HG03460 (cell line): ENCODE measurements at regions not wholly inside any gene's neighbourhood (a gene's known extent, or its start where the extent isn't known, plus 50 kb on each side); places are given as distances from the start of the nearest gene placed in this dataset.
"Not testable (repeated sequence)": the region's sequence is repeated elsewhere in the genome, so short reads cannot be mapped to it uniquely, and the experiment has no call there.

Experiments used
- ATAC-seq: cut with Tn5 transposase; IDR thresholded peaks from one replicate; pipeline ENCODE4 v1.9.1; 2021; ENCODE audit not compliant: unreplicated experiment

GRCh38 chr14:106480287-106480686 lies 953.9 kb downstream of the TMEM121 start:
- not testable (repeated sequence) for ATAC-seq

DNA sequence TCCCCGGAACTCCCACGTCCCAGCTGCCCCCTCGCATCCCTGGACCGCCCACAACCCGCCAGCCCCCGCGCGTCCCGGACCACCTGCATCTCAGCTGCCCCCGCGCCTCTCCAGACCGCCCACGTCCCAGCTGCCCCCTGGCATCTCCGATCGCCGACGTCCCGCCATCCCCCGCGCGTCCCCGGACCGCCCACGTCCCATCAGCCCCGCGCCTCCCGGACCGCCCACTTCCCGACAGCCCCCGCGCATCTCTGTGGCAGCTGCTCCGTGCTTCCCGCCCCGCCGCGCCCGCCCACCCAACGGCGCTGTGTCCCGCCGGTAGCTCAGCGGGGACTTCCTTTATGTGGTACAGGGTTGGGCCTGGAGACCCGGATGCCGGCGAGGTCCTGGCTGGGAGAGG lies 955.8 kb downstream of the TMEM121 start:
- not testable (repeated sequence) for ATAC-seq

DNA sequence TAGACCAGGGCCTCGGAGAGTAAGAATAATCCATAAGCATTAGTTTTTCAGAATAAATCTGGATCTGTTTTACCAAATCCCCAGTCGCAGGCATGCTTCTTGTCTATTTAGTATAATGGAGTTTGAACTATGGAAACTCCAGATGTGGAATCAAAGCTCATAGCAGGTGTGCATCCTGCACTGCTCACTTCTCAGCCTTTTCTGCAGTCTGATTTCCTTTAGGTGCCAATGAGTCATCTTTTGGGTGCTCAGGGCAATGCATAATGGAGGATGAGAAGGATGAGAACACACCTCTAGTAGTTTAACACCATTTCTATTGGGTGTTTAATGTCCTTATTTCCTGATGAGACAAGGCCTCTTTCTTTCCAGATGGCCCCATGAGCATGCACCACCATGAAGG lies 961.2 kb downstream of the TMEM121 start:
- ATAC-seq, result no peak

DNA sequence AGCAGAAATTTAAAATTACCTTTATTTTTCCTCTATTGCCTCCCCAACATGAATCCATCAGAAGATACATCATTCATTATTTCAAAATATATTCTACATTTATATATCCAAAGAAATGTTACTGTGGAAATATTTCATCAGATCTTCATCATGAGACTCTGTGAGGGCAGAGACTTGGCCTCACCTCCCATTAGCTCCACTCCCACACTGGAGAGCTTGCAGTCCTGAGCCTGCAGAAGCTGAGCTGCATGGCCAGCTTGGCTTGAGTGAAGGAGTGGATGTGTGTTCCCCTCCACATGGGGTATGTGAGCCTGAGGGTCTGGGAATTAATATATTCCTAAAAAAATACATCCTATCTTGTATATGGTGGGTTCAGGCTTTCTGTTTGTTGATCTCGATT lies 961.9 kb downstream of the TMEM121 start:
- ATAC-seq, result no peak

- no peak for ATAC-seq
Measured at GRCh38 chr14:106489112-106489881, 962.9 kb downstream of the TMEM121 start.

DNA sequence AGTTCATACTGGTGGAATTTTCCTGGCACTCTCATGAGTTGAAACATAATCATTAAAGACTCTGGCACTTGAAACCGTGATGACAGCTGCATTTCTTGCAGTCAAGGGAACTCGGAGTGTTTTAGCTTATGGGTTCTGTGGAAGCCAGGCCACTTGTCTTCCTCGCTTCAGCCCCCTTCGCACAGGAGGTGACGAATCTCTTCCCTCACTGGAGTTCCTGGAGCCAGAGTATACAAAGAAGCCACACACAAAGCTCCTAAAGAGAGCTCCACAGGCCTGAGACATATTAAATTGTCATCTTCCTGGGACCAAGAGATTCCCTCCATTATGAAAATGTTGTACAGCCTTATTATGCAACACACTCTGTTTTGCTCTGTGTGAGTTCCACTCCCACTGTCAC lies 964.1 kb downstream of the TMEM121 start:
- no peak for ATAC-seq

- ATAC-seq, result no peak
Measured at GRCh38 chr14:106491851-106492250, 965.5 kb downstream of the TMEM121 start.

GRCh38 chr14:106493962-106494823 lies 967.8 kb downstream of the TMEM121 start:
- no peak for ATAC-seq

- no peak for ATAC-seq
Measured at GRCh38 chr14:106500571-106500970, 974.2 kb downstream of the TMEM121 start.

- ATAC-seq, result no peak
Measured at GRCh38 chr14:106501898-106502297, 975.5 kb downstream of the TMEM121 start.

GRCh38 chr14:106505366-106505765 lies 979.0 kb downstream of the TMEM121 start:
- ATAC-seq, result no peak

DNA sequence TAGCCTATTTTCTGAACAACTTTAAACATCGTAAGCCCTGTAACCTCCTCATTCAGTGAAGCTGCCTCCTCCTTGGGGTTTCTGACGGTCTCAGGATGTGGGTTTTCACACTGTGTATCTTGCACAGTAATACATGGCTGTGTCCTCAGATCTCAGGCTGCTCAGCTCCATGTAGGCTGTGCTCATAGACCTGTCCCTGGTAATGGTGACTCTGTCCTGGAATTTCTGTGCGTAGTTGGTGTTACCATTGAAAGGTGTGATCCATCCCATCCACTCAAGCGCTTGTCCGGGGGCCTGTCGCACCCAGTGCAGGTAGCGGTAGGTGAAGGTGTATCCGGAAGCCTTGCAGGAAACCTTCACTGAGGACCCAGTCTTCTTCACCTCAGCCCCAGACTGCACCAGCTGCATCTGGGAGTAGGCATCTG lies 980.5 kb downstream of the TMEM121 start:
- no peak for ATAC-seq

DNA sequence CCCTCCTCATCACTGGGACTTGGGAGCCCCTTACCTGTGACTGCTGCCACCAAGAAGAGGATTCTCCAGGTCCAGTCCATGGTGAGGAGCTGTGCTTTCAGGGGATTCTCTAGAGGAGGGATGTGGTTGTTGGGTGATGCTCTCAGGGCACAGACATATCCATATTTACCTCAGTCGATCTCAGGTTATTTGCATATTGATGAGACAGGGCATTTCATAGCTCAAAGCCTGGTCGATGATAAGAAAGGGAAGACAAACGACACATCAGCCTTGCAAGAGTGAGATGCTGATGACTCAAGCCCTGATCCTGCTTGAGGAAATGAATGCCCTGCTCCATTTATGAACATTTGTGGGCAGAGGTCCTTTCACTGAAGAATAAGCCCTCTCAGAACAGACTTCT lies 981.0 kb downstream of the TMEM121 start:
- no peak for ATAC-seq

DNA sequence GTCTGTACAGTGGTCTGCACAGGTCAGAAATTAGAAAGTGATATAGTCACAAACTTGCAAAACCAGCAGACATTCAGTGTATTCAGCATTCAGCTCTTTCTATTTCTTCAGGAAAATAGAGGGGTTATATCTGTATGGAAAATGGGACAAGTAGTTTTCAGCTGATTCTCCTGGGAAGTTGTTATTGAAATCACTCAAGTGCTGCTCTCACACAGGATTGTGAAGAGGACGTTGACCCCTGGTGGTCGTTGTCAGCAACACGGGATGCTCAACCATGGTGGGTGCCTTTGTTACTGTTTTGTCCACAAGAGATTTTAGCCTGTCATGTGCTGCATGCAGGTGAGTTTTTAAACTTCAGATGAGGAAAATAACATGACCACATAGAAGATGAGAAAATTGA lies 981.8 kb downstream of the TMEM121 start:
- ATAC-seq, result no peak

DNA sequence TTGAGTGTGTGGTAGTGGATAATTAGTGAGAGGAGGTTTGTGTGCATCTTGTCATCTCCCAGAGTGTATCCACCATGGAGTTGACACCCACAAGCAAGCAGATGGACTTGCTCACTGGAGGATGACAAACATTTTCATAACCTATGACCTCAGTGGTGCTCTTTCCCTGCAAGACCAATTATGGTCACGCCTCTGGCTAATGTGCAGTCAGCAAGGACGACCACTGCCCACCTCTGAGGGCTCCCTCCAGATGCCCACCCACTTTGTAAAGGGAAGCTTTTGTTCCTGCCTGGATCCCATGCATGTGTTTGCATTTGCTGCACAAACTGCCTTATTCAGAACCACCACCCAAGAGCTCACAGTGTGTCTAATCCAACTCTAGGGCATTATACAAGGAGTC lies 982.8 kb downstream of the TMEM121 start:
- ATAC-seq, result no peak

DNA sequence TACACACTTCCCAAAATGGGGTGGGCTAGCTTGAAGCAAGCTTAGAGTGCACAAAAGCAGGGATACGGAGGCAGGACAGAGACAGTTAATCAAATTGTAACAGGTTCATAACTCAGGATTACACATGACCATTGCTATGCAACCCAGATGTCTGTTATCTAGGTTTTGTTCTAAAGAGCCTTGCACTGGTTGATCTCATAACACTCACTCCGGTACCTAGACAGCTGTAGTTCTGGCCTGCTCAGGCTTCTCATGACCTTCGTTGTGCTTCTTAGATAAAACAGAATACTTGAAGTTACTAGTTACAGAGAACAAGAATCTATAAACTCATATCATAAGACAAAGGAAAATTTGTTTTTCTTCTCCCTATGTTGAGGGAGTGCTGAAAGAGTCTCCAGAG lies 983.4 kb downstream of the TMEM121 start:
- ATAC-seq, result no peak

DNA sequence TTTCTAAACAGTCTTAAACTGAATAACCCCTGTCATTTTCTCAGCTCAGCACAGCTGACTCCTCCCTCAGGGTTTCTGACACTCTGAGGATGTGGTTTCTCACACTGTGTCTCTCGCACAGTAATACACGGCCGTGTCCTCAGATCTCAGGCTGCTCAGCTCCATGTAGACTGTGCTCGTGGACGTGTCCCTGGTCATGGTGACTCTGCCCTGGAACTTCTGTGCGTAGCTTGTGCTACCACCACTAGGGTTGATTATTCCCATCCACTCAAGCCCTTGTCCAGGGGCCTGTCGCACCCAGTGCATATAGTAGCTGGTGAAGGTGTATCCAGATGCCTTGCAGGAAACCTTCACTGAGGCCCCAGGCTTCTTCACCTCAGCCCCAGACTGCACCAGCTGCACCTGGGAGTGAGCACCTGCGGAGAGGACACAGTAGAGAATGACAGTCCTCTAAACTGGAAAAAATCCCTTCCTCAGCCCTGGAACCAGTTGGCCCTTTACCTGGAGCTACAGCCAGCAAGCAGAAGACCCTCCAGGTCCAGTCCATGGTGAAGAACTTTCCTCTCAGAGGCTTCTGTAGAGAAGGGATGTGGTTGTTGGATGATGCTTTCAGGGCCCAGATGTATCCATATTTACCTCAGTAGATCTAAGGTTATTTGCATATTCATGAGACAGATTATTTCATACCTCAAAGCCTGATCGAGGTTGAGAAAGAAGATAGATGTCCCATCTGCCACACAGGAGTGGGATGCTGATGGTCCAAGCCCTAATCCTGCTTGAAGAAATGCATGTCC lies 984.8 kb downstream of the TMEM121 start:
- ATAC-seq, result no peak

DNA sequence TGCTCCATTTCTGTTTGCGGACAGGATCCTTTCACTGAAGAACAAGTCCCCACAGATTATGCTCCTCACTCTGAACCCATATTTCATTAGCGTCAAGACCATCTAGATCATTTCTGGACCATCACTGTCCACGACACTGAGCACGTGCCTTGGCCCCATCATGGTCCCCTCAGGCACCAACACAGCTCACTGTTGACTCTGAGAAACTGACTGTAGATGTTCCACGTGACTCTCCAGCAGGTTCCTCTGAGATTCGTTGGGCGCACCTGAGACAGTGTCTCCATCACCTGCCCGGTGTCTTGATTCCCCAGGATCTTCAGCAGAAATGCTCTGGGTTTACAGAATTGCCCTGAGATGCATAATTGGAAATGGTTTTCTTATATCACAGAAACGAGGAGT lies 985.4 kb downstream of the TMEM121 start:
- no peak for ATAC-seq

GRCh38 chr14:106513302-106513701 lies 986.9 kb downstream of the TMEM121 start:
- ATAC-seq, result no peak

DNA sequence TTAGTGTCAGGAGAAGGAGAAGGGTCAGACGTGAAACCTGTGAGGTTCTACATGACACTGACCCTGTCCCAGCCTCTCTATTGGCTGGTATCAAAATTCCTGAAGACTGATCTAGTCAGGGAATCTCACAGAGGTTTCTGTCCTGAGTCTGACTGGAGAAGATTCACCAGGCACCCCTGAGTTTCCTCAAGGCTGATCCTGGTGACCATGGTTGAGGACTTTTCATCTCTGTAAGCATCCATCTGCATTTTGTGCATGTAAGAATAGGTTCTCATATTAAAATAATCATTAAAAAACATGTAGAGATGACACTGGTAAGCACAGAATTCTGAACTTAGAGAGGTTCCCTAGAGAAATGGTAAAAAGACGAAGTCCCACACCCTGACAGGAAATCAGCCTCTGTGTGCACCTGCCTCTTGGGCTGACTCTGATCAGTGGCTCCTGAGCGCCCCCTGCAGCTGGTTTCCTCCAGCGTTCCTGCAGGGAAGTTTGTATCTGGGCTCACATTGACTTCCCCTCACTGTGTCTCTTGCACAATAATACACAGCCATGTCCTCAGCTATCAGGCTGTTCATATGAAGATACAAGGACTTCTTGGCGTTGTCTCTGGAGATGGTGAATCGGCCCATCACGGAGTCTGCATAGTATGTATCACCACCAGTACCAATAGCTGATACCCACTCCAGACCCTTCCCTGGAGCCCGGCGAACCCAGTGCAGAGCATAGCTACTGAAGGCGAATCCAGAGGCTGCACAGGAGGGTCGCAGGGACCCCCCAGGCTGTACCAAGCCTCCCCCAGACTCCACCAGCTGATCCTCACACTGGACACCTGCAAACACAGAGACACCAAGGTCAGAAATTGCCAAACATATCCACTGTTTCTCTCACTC lies 991.9 kb downstream of the TMEM121 start:
- ATAC-seq, result no peak
